NOMO-1 (cell line): ENCODE measurements at regions not wholly inside any gene's neighbourhood (a gene's known extent, or its start where the extent isn't known, plus 50 kb on each side); places are given as distances from the start of the nearest gene placed in this dataset.

Source experiments
- DNase-seq, 2 experiments: peaks; one replicate each; lab custom pipeline; 2025; ENCODE audit not compliant: unreplicated experiment in 2 of 2; lab: John Stamatoyannopoulos, UW

GRCh38 chr9:80222466-80223169 is 650.9 kb downstream of the TLE4 start:
- no peak for DNase-seq

GRCh38 chr9:80218328-80218727 is 646.6 kb downstream of the TLE4 start:
- DNase-seq, result no peak

DNA sequence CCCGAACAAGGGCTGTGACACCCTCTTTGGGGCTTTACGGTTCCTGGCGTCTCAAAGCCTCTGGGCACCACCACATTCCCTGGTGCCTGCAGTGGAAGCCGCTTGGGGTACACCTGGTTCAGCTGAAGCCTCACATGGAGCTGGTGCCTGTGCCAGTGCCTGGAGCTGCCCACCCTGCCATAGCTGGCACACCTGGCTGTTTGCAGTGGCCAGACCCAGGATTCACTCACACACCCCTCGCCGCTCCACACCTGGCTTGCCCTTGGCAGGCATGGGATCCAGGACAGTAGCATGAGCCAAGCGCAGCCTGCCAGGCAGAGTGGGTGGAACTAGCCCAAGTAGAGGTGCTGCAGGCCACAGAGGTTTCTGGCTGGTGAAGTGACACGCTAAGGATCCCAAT is 641.8 kb downstream of the TLE4 start:
- no peak for DNase-seq

GRCh38 chr9:80208696-80209095 is 636.9 kb downstream of the TLE4 start:
- DNase-seq, result no peak

GRCh38 chr9:80204054-80204453 is 632.3 kb downstream of the TLE4 start:
- DNase-seq, result no peak

DNA sequence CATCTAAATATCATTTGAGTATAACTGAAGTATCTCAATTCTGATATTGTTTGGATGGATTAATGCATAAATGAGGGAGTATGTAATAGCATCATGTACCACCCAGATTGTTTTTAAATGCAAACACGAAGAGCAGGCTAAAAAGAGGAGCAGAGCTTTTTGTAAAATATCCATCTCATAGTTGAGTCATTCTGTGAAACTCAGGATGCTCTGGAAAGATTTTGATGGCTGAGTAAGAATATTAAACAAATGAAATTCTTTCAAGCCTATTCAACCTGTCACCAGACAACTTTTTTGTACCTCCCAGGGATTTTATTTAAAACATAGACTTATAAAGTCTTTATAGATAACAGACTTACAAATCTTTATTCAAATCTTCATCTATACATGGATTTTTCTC is 625.9 kb downstream of the TLE4 start:
- DNase-seq, result no peak

DNA sequence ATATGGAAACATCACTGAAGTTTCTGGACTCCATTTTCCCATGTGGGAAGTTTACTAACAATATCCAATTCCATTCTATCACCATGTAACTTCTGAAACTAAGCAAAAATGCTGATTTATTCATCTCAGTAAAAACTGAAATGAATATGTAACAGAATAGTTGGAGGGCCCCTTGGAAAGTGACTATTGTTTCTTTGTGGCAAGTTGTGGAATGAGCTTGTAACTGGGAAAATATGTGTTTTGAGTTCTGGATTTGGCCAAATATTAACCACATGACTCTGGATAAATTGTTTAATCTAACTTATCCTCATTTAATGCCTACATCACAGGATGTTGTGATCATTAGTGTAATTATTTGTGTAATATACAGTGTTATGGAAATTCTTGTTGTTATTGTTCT is 619.3 kb downstream of the TLE4 start:
- no peak for DNase-seq

DNA sequence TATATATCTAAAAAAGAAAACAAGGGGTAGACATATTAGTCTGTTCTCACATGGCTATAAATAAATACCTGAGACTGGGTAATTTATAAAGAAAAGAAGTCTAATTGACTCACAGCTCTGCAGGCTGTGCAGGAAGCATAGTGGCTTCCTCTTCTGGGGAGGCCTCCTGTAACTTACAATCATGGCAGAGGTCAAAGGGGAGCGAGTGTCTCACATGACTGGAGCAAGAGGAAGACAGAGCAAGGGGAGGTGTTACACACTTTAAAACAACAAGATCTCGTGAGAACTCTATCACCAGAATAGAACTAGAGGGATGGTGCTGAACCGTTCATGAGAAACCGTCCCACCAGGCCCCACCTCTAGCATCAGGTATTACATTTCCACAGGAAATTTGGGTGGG is 616.8 kb downstream of the TLE4 start:
- no peak for DNase-seq

DNA sequence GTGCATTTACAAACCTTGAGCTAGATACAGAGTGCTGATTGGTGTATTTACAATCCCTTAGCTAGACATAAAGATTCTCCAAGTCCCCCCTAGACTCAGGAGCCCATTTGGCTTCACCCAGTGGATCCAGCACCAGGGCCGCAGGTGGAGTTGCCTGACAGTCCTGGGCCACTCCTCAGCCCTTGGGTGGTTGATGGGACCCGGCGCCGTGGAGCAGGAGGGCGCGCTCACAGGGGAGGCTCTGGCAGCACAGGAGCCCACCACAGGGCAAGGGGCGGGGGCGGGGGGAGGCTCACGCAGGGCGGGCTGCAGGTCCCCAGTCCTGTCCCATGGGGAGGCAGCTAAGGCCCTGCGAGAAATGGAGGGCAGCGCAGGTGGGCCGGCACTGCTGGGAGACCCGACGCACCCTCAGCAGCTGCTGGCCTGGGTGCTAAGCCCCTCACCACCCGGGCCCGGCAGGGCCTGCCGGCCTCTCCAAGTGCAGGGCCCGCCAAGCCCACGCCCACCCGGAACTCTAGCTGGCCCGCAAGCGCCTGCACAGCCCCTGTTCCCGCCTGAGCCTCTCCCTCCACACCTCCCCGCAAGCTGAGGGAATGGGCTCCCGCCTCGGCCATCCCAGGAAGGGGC is 613.5 kb downstream of the TLE4 start:
- no peak for DNase-seq

DNA sequence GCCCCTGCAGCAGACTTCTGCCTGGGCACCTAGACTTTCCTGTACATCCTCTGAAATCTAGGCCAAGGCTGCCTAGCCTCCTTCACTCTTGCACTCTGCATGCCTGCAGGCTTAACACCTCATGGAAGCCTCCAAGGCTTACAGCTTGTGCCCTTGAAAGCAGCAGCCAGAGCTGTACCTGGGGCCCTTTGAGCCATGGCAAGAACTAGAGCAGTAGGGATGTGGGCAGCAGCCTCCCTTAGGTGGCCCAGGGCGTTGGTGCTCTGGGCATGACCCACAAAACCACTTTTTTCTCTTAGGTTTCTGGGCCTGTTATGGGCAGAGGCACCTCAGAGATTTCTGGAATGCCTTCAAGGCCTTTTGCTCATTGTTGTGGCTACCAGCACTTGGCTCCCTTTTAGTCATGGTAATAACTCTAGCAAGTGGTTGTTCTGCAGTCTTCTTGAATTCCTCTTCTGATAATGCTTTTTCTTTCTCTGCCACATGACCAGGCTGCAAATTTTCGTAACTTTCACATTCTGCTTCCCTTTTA is 606.2 kb downstream of the TLE4 start:
- DNase-seq, result no peak

- peak in 1 of 2 experiments; percentile 12 for DNase-seq
These were observed 603.8 kb downstream of the TLE4 start for GRCh38 chr9:80175286-80176150.

GRCh38 chr9:80163889-80164288 is 592.1 kb downstream of the TLE4 start:
- no peak for DNase-seq

DNA sequence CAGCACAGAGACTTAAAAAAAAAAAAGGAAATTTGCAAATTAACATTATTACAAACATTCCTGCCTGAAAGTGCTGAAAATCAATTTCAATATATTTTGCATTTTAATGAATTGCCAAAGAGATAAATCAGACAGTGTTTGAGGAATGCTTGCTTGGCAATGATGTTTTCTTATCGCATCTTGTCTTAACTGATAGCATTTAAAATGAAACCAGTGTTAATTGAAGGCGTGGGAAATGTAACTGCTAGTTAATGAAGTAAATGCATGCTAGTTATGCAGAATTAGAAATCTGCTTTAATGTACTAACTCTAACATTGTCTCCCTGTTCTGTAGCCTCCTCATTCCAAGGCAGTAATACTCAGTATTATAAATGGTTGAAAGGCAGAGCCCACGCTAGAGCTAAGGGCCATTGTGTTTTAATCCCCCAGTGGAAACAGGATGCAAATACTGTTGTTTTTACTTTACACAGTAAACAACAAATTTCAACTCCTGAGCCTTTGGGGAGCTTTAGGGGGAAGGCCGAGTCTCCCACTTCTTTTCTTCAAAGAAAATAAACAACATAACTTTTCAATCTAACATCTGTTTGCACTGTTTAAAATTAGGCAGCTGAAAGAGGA is 586.9 kb downstream of the TLE4 start:
- no peak for DNase-seq

- no peak for DNase-seq
These were observed 586.4 kb downstream of the TLE4 start for GRCh38 chr9:80158131-80158530.

DNA sequence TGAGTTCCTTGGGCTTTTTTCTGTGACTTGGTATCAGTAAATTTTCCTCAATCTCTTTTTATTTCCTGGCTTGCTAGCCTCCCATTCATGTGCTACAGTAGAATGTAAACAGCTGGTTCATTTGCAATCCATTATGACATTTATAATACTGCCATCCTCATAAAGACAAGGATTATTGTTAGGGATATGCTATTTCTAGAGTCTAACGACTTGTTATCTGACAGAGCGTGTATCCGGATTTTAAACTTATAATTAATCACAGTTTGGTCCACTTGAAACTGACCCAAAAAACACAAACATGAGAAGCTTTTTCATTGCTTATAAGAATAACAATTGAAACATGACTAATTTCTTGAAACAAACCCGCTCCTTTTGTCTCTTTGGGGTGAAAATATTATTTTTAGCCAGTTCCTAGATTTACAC is 585.8 kb downstream of the TLE4 start:
- DNase-seq, result no peak

GRCh38 chr9:80156756-80157472 is 585.1 kb downstream of the TLE4 start:
- no peak for DNase-seq

- no peak for DNase-seq
These were observed 584.5 kb downstream of the TLE4 start for GRCh38 chr9:80156262-80156661.

GRCh38 chr9:80147866-80148265 is 576.1 kb downstream of the TLE4 start:
- DNase-seq, result no peak

DNA sequence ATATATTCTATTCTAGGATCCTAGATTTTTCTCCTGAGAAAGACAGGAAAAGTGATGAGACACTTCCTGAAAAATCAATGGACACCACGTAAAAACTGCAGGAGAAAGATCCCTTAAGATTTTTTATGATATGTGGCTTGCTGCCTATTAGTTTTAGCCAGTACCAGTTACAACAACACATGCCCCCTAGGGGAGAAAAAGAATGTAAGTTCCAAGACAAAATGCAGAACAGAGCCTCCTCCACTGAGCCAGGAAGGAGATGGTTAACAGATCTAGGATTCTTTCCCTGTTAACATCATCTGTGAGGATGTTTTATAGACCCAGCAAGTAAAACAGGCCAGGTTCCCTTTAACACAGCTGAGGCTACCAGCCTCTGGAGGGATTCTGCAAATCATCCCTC is 574.7 kb downstream of the TLE4 start:
- DNase-seq, result no peak

GRCh38 chr9:80144856-80145255 is 573.1 kb downstream of the TLE4 start:
- DNase-seq, result no peak
